NCI-H748 treated with DMSO at 0.1 percent for 48 hours (cell line): ENCODE measurements at regions not wholly inside any gene's neighbourhood (a gene's known extent, or its start where the extent isn't known, plus 50 kb on each side); places are given as distances from the start of the nearest gene placed in this dataset.
"Not testable (repeated sequence)": the region's sequence is repeated elsewhere in the genome, so short reads cannot be mapped to it uniquely, and the experiment has no call there.

Experiments
- DNase-seq: peaks from one replicate; lab custom pipeline; 2025; lab: John Stamatoyannopoulos, UW

DNA sequence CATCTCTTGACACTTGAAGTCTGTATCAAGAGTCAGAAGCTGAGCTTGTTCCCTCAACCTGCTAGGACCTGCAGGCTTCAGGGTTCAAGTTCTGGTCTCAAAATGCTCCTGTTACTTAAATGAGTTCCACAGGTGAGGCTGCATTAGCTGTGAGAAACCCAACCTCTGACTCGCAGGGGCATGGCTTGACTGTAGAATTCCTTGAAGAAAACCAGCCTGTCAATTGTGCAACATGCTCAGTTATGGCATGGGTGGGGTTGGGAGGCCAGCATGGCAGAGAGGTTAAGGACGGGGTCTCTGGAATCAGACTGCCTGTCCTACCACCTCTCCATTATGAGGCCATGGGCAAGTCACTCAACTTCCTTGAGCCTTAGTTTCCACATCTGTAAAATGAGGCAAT lies 235.8 kb downstream of the EN1 start:
- no peak for DNase-seq

DNA sequence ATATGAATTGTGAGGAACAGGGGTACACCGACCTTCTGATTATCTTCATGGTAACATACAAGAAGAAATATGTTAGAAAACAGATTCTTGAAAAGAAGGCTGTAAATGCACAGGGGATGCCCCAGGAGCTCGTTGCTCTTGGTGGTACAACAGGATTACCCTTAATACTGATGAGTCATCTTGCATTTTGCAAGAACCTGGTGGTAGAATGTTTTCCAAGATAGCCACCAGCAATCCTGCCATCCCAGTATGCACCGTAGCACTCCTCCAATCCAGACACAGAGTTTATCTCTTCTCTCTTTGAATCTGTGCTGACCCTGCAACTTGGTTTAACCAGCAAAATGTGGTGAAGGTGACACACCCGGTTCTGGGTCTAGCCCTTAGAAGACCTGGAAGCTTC lies 238.3 kb downstream of the EN1 start:
- no peak for DNase-seq

DNA sequence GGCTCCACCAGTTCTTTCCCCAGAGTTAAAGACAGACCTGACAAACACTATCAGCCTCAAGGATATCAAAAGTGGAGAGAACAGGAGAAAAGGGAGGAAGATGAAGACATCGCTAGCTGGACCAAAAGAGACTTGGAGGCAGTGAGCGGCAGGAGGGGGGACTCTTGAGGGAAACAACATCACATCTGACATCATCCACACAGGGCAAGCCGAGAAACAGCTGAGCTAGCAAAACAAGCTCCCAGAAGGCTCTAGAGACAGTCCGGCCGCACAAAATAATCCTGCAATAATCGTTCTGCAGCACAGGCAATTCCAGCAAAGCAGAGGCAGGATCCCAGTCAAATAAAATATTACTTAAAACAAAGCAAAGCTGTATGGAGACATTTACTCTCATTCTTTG lies 239.8 kb downstream of the EN1 start:
- no peak for DNase-seq

DNA sequence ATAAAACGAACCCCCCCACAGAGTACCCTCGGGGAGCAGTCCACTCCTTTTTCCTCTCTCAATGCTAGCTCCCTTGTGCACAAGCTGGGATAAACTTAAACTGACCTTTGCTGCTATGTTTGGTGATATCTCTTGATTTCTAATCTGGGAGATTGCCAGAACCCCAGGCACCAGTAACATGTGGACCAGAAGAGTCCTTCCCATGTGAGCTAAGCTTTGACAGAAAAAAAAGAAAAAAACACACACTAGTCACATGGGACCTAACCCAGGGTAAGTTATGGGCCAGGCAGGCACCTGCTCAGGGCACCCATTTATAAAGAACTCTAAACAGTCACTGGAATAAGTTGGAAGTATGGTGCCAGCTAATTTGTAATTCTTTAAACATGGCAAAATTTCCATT lies 242.6 kb downstream of the EN1 start:
- no peak for DNase-seq

DNA sequence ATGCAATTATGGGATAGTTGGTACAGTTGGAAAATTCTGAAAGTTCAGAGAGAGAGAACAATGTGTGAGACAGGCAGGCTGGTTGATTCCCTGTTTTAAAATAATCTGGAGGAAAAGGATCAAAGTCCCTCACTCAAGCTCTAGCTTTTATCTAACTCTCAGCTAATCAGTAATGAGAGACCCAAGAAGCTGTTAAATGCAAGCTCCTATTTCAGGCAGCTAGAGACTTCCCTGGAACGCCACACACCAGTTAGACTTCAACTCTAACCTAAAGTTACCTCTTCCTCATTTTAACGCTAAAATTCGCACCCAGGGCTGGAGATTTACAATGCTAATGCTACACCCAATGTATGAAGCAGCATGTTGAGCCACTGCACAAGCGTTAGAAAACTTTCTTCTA lies 243.1 kb downstream of the EN1 start:
- DNase-seq: no peak

DNA sequence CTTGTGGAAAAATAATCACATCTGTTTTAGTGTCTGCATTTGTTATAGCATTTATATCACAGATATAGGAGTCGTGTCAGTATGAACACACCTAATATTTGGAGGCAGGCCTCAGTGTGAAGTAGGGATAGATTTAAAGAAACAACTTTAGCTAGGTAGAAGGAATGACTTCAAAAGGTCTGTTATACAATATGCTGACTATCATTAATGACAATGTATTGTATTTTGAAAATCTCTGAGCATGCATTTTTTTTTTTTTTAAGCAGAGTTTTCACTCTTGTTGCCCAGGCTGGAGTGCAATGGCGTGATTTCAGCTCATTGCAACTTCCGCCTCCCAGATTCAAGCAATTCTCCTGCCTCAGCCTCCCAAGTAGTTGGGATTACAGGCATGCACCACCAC lies 248.3 kb downstream of the EN1 start:
- DNase-seq: no peak

DNA sequence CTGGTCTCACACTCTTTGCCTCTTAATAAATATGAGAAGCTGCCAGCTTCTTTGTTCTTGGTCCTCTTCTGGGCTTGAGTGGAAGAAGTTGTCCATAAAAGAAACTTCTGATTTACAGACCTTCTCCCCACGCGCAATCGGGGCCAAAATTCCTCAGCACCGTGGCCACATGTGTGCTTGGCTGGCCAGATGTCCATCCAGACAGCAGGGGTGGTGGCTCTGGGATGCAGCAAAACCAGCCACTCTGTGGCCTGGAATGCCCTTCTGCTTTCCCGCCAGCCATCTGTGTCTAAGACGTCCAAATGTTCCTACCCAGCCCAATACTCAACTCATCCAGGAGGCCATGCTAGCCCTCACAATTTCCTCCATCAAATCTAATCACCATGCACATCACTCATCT lies 250.8 kb downstream of the EN1 start:
- DNase-seq: no peak

DNA sequence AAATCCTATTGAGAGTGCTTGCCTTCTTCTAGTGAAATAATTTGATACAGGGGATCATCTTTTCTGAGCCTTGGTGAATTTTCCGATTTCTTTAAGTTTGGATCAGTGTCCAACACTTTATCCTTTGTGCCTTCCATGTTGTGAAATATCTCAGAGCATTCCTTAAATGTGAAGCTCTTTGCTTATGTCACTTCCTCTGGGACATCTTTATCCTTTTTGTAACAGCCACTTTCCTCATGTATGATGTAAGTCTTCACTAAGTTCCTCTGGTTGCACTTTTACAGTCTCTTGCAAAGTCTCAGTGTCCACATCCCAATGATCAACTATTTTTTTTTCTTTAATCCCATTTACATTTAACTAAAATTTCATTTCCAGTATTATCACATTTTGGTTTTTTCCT lies 254.2 kb downstream of the EN1 start:
- no peak for DNase-seq

DNA sequence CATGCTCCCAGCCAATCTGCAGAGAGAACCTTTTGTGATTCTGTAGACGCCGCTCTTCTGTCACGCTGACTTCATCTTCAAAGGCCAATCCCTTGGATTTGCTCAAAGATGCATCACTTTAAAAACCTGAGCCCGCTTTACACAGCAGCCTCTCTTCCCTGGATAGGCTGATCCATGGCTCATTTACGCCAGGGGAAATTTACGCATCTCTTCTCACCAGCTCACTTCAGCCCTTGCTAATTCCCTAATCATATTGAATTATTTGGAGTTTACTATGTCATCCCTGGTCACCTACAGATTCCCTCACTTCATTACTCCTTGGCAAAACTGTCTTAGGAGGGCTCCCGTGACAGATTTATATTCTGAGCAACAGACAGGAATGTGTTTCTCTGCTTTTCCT lies 256.2 kb downstream of the EN1 start:
- DNase-seq: no peak

DNA sequence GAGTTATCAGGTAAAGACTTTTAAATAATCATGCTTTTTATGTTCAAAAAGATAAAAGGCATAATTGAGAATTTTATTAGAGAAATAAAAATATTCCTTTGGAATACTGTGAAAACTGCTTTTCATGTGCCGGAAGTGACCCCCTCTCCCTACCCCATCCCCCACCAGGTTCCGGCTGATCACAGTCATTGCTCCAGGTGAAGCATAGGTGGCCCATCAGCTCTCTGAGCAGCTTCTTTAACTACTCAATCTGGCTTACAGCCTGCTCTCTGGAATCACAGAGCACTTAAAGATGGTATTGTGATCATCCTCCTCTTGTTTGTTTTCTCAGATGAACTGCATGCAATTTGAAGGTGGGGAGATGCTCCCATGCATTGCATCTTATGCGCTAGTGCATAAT lies 257.7 kb downstream of the EN1 start:
- DNase-seq: no peak

DNA sequence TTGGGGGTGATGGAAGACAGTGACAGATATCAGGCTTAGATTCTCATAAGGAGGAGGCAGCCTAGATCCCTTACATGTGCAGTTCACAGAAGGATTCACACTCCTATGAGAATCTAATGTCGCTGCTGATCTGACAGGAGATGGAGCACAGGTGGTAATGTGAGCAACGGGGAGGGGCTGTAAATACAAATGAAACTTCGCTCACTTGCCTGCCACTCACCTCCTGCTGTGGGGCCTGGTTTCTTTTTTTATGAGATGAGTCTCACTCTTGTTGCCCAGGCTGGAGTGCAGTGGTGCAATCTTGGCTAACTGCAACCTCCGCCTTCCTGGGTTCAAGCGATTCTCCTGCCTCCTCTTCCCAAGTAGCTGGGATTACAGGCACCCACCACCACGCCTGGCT lies 258.6 kb downstream of the EN1 start:
- DNase-seq: no peak

DNA sequence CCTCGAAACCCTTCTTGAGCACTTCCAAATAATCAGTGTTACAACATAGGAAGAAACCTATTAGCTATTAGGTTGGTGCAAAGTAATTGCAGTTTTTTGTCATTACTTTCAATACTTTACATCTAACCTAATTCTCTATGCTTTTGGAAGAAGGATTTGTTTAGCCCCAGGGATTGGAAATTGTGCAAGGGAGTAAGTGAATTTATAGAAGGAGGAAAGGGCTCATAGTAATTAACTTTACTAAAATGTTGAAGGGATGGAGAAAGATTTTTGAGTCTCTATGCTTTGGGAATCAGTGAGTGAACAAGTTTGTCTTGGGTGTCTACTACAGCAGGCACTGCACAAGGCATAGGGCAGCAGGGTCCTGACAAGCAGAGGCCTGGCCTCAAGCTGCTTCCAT lies 261.1 kb downstream of the EN1 start:
- no peak for DNase-seq

DNA sequence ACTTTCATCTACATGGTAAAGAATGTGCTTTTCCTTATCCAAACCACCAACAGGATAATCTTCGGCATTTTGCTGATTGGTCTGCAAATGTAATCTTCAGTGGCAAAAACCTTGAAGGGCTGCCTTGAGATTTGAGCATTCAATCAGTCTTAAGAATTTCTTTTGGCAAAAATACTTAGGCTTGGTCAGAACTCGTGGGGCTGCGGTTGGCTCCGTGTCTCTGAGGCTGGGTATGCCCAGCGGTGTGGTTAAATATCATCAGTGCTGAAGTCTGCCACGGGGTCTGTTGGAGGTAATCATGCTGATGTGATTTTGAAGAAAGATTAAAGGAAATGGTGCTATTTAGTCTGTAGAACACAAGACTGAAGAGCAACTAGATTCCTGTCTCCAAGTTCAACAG lies 262.6 kb downstream of the EN1 start:
- no peak for DNase-seq

DNA sequence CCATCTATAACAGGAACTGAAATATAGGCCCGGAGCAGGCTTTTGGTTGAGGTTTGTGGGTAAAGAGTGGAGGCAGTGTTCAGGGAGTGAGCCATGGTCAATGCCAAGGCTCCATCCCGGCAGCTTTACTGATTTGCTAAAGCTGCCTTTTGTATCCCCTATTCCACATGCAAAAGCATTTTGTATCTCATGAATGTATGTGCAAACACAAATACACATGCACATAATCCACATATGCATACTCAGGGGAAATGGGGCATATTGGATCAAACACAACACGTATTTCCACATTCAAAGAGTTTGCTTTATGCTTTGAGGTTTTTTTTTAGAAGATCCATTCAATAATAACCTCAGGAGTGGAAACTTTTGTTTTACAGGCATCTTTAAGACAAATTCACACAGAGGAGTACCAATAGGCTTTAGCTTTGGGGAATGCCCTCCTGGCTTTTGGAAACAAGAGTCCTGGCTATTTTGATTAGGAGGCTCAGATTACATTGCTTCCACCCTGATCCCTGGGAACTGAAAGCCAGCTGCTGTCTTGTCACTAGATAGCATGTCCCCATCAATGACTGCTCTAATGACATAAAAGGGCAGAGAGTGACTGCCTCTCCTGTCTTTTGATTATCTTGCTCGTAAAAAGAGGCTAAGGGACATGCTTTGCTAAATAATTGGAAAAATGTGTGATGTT lies 263.2 kb downstream of the EN1 start:
- DNase-seq: no peak

DNA sequence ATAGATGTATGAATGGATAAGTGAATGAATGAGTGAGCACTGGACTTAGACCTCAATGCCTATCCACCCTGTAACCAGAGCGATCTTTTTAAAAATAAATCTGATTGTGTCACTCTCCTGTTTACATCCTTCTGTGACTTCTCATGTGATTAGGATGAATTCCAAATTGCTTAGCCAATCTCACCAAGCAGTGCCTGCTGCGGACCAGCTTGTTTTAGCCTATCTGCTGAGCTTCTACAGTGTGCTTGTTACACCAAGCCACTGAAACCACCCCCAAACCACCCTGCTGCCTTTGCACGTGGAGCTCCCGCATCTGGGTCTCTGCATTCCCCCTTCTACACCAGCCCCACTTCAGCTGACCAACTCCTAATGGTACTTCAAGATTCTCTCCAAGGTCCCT lies 265.4 kb downstream of the EN1 start:
- no peak for DNase-seq

DNA sequence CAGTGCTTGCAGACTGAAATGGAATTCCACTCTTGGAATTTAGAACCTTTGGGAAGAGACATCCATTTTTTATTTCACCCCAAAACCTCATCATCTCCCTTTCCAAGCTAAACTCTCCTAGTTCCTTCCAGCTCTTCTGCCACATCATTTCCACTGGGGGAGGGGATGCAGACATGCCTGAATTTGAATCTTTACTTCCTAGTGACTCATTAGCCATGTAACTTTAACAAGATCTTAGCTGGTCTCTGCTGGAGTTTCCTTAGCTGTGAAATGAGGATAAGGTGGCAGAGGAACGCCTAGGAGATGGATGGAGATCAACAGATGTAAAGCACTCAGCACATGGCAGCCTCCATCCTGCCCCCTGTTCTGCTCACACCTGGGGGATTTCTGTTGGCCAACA lies 266.8 kb downstream of the EN1 start:
- DNase-seq: no peak

DNA sequence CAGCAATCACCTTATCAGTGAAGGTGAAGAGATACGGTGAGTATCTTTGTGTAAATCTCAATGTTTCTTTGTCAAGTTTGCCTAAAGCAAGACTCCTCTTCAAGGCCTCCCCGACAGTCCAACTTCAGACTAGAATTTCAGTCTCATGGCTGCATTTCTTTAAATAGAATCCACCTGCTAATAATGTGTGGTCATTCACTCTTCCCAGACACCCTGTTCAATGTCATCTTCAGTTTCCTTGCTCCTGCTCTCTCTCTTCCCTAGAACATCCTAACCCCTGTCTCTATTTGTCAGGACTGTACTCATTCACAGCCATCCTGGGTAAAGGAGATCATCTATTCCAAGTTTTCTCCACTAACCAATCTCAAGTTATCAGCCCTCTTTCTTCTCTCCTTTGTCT lies 267.3 kb downstream of the EN1 start:
- no peak for DNase-seq

DNA sequence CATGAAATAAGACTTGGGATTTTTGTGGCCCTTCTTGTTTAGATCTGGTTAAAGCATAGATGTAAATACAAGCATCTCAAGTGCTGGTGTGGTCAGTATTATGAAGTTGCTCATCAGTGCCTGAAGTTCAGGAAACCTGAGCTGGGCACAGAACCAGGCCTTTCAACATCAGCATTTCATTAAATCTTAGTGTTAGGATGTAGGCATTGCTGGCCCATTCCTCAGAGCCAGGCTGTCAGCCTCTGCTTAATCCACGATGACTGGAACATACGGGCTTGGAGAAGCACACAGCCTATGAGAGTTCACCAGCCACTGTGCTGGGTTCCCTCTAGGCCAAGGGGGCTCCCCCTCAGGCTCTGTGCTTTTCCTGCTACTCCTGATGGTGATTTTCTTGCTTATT lies 270.2 kb downstream of the EN1 start:
- DNase-seq: no peak

DNA sequence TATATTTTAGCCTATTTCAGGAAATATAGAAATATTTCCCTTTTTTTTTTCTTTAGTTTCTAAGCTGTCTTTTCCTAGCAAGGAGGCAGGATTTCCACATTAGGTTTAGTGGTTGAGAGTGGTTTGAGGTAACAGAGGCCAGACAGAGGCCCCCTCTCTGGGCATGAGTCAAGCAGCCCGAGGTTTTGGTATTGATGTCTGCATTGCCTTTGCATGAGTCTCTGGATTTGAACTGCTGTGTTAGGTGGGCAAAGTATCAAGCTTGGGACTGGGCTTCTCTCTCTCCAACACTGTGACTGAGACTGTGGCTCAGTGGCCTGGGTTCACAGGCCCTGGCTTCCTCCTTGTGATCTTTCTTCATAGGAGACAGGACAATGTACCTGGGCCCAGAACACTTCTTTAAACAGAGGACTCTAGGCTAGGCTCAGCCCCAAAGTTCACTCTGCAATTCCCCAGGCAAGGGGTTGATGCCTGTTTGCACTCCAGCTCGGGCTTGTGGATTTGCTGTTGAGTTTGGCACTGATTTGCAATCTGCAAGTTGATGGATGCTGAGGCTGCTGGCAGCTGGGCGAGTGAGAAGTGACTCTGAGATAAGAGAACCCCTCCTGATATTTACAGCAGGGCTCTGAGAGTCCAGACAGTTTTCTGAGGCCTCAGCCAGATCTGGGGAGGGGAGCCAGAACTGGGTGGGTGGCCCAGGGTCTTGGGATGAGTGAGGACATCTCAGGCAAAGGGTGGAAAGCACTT lies 271.2 kb downstream of the EN1 start:
- DNase-seq: no peak

DNA sequence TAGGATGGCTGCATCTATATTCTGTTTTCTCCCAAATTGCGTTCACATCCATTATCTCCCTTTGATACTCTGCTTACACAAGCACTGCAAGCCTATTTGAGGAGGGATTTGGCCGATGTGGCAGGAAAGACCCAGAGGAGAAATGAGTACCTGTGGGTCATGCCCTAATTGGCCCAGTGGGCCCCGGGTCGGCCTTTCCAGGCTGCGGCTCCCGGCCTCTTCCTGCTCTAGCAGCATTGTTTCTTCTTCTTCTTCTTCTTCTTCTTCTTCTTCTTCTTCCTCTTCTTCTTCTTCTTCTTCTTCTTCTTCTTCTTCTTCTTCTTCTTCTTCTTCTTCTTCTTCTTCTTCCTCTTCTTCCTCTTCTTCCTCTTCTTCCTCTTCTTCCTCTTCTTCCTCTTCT lies 275.1 kb downstream of the EN1 start:
- DNase-seq: not testable (repeated sequence)

DNA sequence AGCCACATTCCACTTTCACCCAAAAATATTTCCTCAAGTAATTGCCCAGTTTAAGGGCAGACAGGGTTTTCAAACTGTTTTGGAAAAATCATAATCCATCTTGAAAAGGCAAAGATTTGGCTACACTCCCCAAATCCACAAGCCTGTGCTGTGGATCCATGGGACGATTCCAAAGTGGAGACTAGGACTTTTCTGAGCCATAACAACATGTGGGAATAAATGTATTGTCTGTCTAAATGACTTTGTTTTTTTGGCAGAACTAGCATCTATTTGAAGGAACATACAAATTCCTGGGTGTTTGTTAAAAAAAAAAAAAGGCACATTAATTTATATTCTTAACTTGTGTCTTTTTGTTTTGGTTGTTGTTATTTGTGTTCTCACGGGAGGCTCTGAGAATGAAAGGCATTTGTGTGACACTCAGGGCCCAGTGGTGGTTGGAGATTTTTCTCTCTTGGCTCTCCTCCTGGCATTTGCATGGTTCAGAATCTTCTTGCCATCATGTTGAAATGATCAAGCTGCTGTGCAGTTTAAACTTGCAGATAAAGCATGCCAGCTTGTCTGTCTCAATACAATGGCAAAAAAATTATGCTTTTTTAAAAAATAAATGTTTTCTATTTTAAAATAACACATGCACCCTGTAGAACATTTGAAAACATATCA lies 277.4 kb downstream of the EN1 start:
- no peak for DNase-seq

DNA sequence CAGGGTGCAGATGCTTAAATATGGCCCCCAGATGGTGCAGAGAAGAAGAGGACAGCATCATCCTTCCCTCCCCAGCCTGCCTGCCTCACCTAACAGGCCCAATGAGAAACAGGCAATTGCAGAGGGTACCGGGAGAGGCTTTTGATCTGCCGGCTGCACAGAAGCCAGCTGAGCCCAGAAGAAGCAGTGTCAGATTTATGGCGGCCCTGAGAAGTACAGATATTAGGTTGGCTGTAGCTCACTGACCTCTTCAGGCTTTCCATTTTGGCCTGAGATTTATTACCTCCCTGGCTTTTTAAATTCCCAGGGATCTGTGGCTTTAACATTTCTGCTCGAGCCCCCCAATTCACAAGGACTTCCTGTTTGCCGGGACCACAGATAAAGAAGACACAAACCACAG lies 278.7 kb downstream of the EN1 start:
- DNase-seq: no peak

DNA sequence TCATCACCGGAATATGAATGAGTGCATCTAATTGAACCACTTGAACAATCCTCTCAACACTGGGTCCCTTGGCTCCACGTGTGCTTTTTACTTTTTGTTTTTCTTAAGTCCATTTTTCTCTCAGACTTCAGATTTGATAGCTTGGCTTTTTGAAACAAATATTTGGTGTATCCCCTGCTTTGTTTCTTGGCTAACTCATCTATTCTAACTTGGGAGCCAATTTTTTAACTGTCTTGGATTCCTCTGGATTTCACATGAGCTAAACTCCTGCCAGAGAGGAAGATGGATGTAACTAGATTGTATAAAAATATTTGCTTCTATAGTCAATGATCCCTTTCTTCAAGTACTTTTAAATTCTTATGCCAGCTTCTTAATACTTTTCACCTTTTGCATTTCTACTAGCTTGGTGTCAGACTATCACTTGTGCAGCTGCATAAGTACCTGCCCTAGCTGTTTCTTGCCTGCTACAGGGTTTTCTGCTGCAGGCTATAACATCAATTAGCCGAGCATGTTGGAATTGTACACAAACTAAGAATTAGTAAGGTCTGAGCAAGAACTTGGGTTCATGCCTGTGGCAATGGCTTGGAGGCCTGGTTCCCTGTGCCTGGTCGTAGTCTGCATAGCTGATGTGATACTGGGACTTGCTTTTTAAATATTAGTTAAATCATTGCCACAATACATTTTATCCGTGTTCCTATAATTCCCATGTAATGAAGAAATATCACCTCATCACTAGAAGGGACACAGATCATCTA lies 281.5 kb downstream of the EN1 start:
- DNase-seq: no peak
